K562 (cell line): ENCODE measurements at regions not wholly inside any gene's neighbourhood (a gene's known extent, or its start where the extent isn't known, plus 50 kb on each side); places are given as distances from the start of the nearest gene placed in this dataset.

Source experiments
- CREB1 ChIP-seq, 2 experiments: sonication (generic) in 1 of 2; formaldehyde crosslinking in 1 of 2; IDR thresholded peaks; 2 replicates each; pipeline versions ENCODE4 v1.6.1 to v1.8.0; 2012 to 2022; ENCODE audit warnings: inconsistent platforms in 1 of 2, mild to moderate bottlenecking in 1 of 2, missing genetic modification reagents in 1 of 2, moderate library complexity in 1 of 2
- EZH2 ChIP-seq: IDR thresholded peaks from 2 replicates; pipeline ENCODE4 v1.6.1; 2012; ENCODE audit warnings: low read depth, mild to moderate bottlenecking, inconsistent platforms, low read length, borderline replicate concordance
- GABPA ChIP-seq: fragments of 200-800 bp; sonication (Bioruptor generic); conservative IDR thresholded peaks from 2 replicates; pipeline ENCODE4 v1.6.1; 2016; ENCODE audit warnings: low read depth, missing genetic modification characterization, missing compliant biosample characterization
- MAFK ChIP-seq: IDR thresholded peaks from 2 replicates; pipeline ENCODE4 v1.6.1; 2011; ENCODE audit warnings: low read length, improper control_type of control experiment
- PHF21A ChIP-seq: fragments of 450-650 bp; IDR thresholded peaks from 2 replicates; pipeline ENCODE4 v1.6.1; 2017; ENCODE audit warnings: low read depth, borderline replicate concordance

DNA sequence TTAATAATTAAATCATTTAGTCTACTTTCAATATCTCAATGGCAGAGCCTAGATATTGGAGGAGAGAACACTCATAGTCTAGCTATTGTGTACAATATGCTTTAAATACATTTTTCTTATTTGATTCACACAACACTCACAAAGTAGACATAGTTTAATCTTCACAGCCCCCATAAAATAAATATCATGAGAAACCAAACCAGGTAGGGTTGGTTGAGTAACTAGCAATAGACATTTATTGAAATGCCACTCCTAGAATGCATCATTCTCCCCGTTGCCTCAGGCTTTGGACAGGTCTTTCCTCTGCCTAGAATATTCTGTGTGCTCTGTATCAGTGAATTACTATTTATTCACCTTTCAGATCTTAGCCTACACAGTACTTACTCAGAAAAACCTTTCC, 141.9 kb downstream of the CEMIP2 start:
- TF ChIP-seq PHF21A (no peak), MAFK (no peak), GABPA (tag) (no peak), CREB1 (IDR thresholded peaks at IDR 0.05) (no peak), CREB1 (CRISPR knock-in tag; IDR thresholded peaks at IDR 0.05) (no peak), EZH2 (no peak)
